OCI-LY1 (cell line): ENCODE measurements at regions not wholly inside any gene's neighbourhood (a gene's known extent, or its start where the extent isn't known, plus 50 kb on each side); places are given as distances from the start of the nearest gene placed in this dataset.

Source experiments
- CTCF ChIP-seq: fragments of 200-600 bp; sonication (generic), shearing (Covaris generic); IDR thresholded peaks from 2 replicates; pipeline ENCODE4 v1.5.1; 2017; ENCODE audit warnings: mild to moderate bottlenecking, antibody characterized with exemption, low read length, moderate library complexity, mixed read lengths
- EZH2 ChIP-seq: fragments of 200-600 bp; sonication (generic), shearing (Covaris generic); IDR thresholded peaks from 2 replicates; pipeline ENCODE4 v1.8.0; 2017; ENCODE audit warnings: borderline replicate concordance, mixed run types, mild to moderate bottlenecking, antibody characterized with exemption, low read length, moderate library complexity, mixed read lengths

- TF ChIP-seq CTCF (no peak), EZH2 (no peak)
These were observed 1168.3 kb downstream of the BCL11B start for GRCh38 chr14:98103705-98104104.
